ENCODE measurements at regions not wholly inside any gene's neighbourhood (a gene's known extent, or its start where the extent isn't known, plus 50 kb on each side); places are given as distances from the start of the nearest gene placed in this dataset.

GRCh38 chr4:124579896-124580295 lies 132.6 kb downstream of the ANKRD50 start:
- Histone ChIP-seq H3K4me1 (no peaks in the 10 kb centered on the region), H3K36me3 (no peaks in the 10 kb centered on the region), H3K27ac (no peak overlapping the region), H3K27me3 (no peaks in the 10 kb centered on the region), H3K9me3 (no peaks in the 10 kb centered on the region), H3K4me3 (no peak overlapping the region)
- intact Hi-C loops (cut with DNase I) = no loop called here
- no peak for TF ChIP-seq POLR2A (IDR thresholded peaks at IDR 0.05)
- TF ChIP-seq CTCF (IDR thresholded peaks at IDR 0.05) = no peak
- DNase-seq (no peak), ATAC-seq (no peak)

- Histone ChIP-seq H3K27ac (no peak overlapping the region), H3K27me3 (no peaks in the 10 kb centered on the region), H3K36me3 (no peaks in the 10 kb centered on the region), H3K4me1 (no peaks in the 10 kb centered on the region), H3K9me3 (no peaks in the 10 kb centered on the region), H3K4me3 (no peak overlapping the region)
- DNase-seq = no peak
- 92% methylated on average over 1 of the region's 1 CpG for WGBS (ENCODE audit: insufficient coverage, low coverage, low lambda C conversion rate, missing lambda C conversion rate)
- ATAC-seq = no peak
- TF ChIP-seq POLR2A (IDR thresholded peaks at IDR 0.05) (no peak), CTCF (IDR thresholded peaks at IDR 0.05) (no peak)
- intact Hi-C loops (cut with DNase I) = no loop called here
These were observed 128.7 kb downstream of the ANKRD50 start for GRCh38 chr4:124583797-124584196.

- DNase-seq (no peak), ATAC-seq (no peak)
- intact Hi-C loops (cut with DNase I) = no loop called here
- Histone ChIP-seq H3K4me3 (no peak overlapping the region), H3K27ac (no peak overlapping the region), H3K4me1 (no peaks in the 10 kb centered on the region), H3K36me3 (no peaks in the 10 kb centered on the region), H3K27me3 (no peaks in the 10 kb centered on the region), H3K9me3 (no peaks in the 10 kb centered on the region)
- 33% methylated on average over 1 of the region's 1 CpG for WGBS (ENCODE audit: insufficient coverage, low coverage, low lambda C conversion rate, missing lambda C conversion rate)
- no peak for TF ChIP-seq POLR2A (IDR thresholded peaks at IDR 0.05)
- TF ChIP-seq CTCF (IDR thresholded peaks at IDR 0.05) = no peak
These were observed 122.7 kb downstream of the ANKRD50 start for GRCh38 chr4:124589786-124590185.

- no peaks in the 10 kb centered on the region for H3K4me1 ChIP-seq
- ATAC-seq = no peak
- H3K9me3 ChIP-seq = no peaks in the 10 kb centered on the region
- H3K36me3 ChIP-seq = no peaks in the 10 kb centered on the region
- no peak for DNase-seq
- no peak overlapping the region for H3K4me3 ChIP-seq
- TF ChIP-seq CTCF (IDR thresholded peaks at IDR 0.05) (no peak), POLR2A (IDR thresholded peaks at IDR 0.05) (no peak)
- no peak overlapping the region for H3K27ac ChIP-seq
- intact Hi-C loops (cut with DNase I) = no loop called here
- H3K27me3 ChIP-seq = no peaks in the 10 kb centered on the region
These were observed 122.1 kb downstream of the ANKRD50 start for GRCh38 chr4:124590480-124590879.

- H3K4me1 ChIP-seq = no peaks in the 10 kb centered on the region
- H3K27ac ChIP-seq = no peak overlapping the region
- H3K27me3 ChIP-seq = no peaks in the 10 kb centered on the region
- ATAC-seq = no peak
- H3K9me3 ChIP-seq = no peaks in the 10 kb centered on the region
- 78% methylated on average over 2 of the region's 2 CpGs for WGBS (ENCODE audit: insufficient coverage, low coverage, low lambda C conversion rate, missing lambda C conversion rate)
- no peaks in the 10 kb centered on the region for H3K36me3 ChIP-seq
- DNase-seq = no peak
- no peak for TF ChIP-seq CTCF (IDR thresholded peaks at IDR 0.05)
- TF ChIP-seq POLR2A (IDR thresholded peaks at IDR 0.05) = no peak
- intact Hi-C loops (cut with DNase I) = no loop called here
- H3K4me3 ChIP-seq = no peak overlapping the region
These were observed 120.9 kb downstream of the ANKRD50 start for GRCh38 chr4:124591637-124592036.
